ENCODE measurements at regions not wholly inside any gene's neighbourhood (a gene's known extent, or its start where the extent isn't known, plus 50 kb on each side); places are given as distances from the start of the nearest gene placed in this dataset.

DNA sequence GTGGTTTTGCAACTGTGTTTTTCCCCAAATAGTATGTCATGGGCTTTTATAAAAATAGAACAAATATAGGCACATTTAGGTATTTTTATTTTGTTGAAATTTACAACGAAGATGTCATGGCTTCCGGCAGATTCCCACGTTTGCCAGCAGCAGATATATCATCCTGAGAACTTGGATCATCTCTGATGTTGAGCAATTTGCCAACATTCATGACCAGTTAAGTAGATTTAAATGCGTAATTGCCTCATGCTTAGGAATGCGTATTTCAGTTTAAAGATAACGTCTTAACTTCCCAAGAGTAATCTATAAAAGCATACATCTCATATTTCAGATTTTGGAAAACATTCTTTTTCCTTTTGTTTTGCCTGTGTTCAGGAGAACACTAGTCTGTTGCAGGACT lies 457.8 kb downstream of the QKI start:
- no peaks in the 10 kb centered on the region for H3K9me2 ChIP-seq (replicated peaks; ENCODE audit: insufficient read depth, low read length)
- H3K27me3 ChIP-seq (ENCODE audit: low read length), result no peaks in the 10 kb centered on the region
- no peak overlapping the region for H3K4me3 ChIP-seq (ENCODE audit: insufficient read depth, low read length, poor library complexity, severe bottlenecking)
- H3K27ac ChIP-seq (ENCODE audit: low read depth, low read length), result no peak overlapping the region
- TF ChIP-seq, protein P1, sequence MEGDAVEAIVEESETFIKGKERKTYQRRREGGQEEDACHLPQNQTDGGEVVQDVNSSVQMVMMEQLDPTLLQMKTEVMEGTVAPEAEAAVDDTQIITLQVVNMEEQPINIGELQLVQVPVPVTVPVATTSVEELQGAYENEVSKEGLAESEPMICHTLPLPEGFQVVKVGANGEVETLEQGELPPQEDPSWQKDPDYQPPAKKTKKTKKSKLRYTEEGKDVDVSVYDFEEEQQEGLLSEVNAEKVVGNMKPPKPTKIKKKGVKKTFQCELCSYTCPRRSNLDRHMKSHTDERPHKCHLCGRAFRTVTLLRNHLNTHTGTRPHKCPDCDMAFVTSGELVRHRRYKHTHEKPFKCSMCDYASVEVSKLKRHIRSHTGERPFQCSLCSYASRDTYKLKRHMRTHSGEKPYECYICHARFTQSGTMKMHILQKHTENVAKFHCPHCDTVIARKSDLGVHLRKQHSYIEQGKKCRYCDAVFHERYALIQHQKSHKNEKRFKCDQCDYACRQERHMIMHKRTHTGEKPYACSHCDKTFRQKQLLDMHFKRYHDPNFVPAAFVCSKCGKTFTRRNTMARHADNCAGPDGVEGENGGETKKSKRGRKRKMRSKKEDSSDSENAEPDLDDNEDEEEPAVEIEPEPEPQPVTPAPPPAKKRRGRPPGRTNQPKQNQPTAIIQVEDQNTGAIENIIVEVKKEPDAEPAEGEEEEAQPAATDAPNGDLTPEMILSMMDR (IDR thresholded peaks at IDR 0.05; ENCODE audit: insufficient read depth, low read length, poor library complexity, severe bottlenecking), result no peak
- no peak for TF ChIP-seq EZH2phosphoT487 (conservative IDR thresholded peaks at IDR 0.05; ENCODE audit: low read length)
- no peak overlapping the region for H2AFZ ChIP-seq (ENCODE audit: low read depth, low read length, severe bottlenecking)
- H3K9me3 ChIP-seq (ENCODE audit: insufficient read depth, low read length), result no peaks in the 10 kb centered on the region
- no peak overlapping the region for H3K4me2 ChIP-seq (ENCODE audit: low read depth, low read length, poor library complexity, severe bottlenecking)
- H4K20me1 ChIP-seq (ENCODE audit: low read depth, low read length), result no peaks in the 10 kb centered on the region
- H3K9ac ChIP-seq (ENCODE audit: low read length), result no peak overlapping the region
- H3K36me3 ChIP-seq (ENCODE audit: low read length), result no peaks in the 10 kb centered on the region
- H3F3A ChIP-seq (ENCODE audit: insufficient read depth), result no peaks in the 10 kb centered on the region
- no peaks in the 10 kb centered on the region for H3K79me2 ChIP-seq (ENCODE audit: insufficient read depth, low read length)

DNA sequence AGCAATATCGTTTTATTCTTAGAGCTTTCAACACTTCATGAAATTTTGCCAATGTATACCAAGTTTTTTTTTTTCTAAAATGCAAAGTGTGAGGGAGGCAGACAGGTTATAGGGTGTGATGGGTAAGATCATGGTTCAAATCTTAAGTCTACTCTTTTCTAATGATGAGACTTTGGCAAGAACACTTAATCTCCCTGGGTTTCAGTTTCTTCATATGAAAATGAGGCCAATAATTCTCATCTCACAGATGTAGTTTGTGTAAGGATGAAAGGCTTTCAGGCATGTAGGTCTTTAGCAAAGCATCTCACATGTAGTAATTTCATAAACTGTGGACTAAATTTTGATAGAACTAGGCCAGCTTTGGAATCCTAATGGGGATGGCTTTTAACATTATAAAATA lies 457.1 kb downstream of the QKI start:
- no peaks in the 10 kb centered on the region for H3F3A ChIP-seq (ENCODE audit: insufficient read depth)
- H3K27ac ChIP-seq (ENCODE audit: low read depth, low read length), result no peak overlapping the region
- H3K4me2 ChIP-seq (ENCODE audit: low read depth, low read length, poor library complexity, severe bottlenecking), result no peak overlapping the region
- no peaks in the 10 kb centered on the region for H4K20me1 ChIP-seq (ENCODE audit: low read depth, low read length)
- H3K4me3 ChIP-seq (ENCODE audit: insufficient read depth, low read length, poor library complexity, severe bottlenecking), result no peak overlapping the region
- H3K9me2 ChIP-seq (replicated peaks; ENCODE audit: insufficient read depth, low read length), result no peaks in the 10 kb centered on the region
- no peaks in the 10 kb centered on the region for H3K27me3 ChIP-seq (ENCODE audit: low read length)
- no peak overlapping the region for H3K9ac ChIP-seq (ENCODE audit: low read length)
- TF ChIP-seq, protein P1 (IDR thresholded peaks at IDR 0.05; ENCODE audit: insufficient read depth, low read length, poor library complexity, severe bottlenecking), result no peak
- no peak for TF ChIP-seq EZH2phosphoT487 (conservative IDR thresholded peaks at IDR 0.05; ENCODE audit: low read length)
- H2AFZ ChIP-seq (ENCODE audit: low read depth, low read length, severe bottlenecking), result no peak overlapping the region
- H3K79me2 ChIP-seq (ENCODE audit: insufficient read depth, low read length), result no peaks in the 10 kb centered on the region
- no peaks in the 10 kb centered on the region for H3K9me3 ChIP-seq (ENCODE audit: insufficient read depth, low read length)
- no peaks in the 10 kb centered on the region for H3K36me3 ChIP-seq (ENCODE audit: low read length)

DNA sequence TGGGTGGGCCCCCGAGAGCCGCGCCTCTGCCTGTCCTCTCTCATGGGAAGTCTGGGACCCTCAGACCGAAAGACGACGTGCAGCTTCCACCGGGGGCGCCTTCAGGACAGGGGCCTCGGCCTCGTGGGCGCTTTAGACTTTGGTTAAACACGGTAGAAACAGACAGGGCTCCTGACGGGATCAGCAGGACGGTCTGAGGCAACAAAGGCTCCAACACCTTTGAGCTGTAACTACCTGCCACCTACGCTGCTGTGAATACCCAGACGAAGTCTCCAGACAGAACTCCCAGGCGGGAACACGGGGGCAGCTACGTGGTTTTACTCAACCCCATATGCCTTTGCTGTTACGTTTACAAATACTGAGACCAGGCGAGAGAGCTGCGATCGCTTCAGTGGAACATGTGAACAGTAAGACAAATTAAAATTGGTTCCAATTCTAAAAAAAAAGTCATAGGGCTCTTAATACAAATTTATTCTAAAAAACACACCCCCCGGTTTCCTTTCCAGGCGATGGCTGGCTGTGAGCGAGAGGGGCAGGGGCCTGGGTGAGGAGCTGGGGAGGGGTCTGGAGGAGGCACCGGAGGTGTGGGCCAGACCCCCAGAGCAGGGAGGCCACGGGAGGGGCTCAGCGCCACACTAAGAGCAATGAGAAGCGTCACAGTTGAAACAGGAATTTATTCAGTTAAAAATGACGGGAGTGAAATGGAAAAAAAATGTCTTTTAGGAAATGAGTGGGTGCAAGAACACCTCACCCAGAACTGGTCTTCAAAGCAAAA lies 453.2 kb downstream of the QKI start:
- Histone ChIP-seq H3K9me3 (ENCODE audit: insufficient read depth, low read length) (no peaks in the 10 kb centered on the region), H3K4me3 (ENCODE audit: insufficient read depth, low read length, poor library complexity, severe bottlenecking) (no peak overlapping the region), H3K9me2 (replicated peaks; ENCODE audit: insufficient read depth, low read length) (no peaks in the 10 kb centered on the region), H3K27ac (ENCODE audit: low read depth, low read length) (no peak overlapping the region), H3K27me3 (ENCODE audit: low read length) (no peaks in the 10 kb centered on the region), H3K79me2 (ENCODE audit: insufficient read depth, low read length) (no peaks in the 10 kb centered on the region), H3K36me3 (ENCODE audit: low read length) (no peaks in the 10 kb centered on the region), H3K4me2 (ENCODE audit: low read depth, low read length, poor library complexity, severe bottlenecking) (no peak overlapping the region), H4K20me1 (ENCODE audit: low read depth, low read length) (no peaks in the 10 kb centered on the region), H3F3A (ENCODE audit: insufficient read depth) (no peaks in the 10 kb centered on the region), H3K9ac (ENCODE audit: low read length) (no peak overlapping the region), H2AFZ (ENCODE audit: low read depth, low read length, severe bottlenecking) (no peak overlapping the region)
- TF ChIP-seq, protein P1 (IDR thresholded peaks at IDR 0.05; ENCODE audit: insufficient read depth, low read length, poor library complexity, severe bottlenecking), result no peak
